ENCODE measurements at regions not wholly inside any gene's neighbourhood (a gene's known extent, or its start where the extent isn't known, plus 50 kb on each side); places are given as distances from the start of the nearest gene placed in this dataset.
"Not testable (repeated sequence)": the region's sequence is repeated elsewhere in the genome, so short reads cannot be mapped to it uniquely, and the experiment has no call there.

DNA sequence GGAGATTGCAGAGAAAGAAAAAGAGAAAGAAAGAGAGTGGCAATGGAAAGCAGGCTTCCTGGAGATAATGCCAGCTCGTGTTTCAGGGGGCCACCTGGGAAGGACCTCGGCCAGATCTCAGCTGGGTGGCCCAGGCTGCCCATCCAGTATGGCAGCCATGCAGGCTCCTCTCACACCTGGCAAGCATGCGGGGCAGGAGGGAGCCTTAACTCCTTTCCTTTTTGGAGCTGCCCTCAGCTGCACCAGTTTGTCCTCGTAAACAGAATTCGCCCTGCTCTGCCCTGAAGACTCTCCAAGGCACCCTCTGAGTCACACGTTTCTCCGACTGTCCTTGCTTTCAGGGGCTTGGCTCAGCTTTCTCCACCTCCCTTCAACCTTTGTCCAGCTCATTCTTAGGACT, 59.5 kb upstream of the IGFBP5 start:
- H3K9me3 ChIP-seq (ENCODE audit: insufficient read depth, low read length) = no peaks in the 10 kb centered on the region
- no peak overlapping the region for H3K4me3 ChIP-seq (ENCODE audit: insufficient read depth, low read length, poor library complexity, severe bottlenecking)
- no peaks in the 10 kb centered on the region for H3K79me2 ChIP-seq (ENCODE audit: insufficient read depth, low read length)
- no peaks in the 10 kb centered on the region for H4K20me1 ChIP-seq (ENCODE audit: low read depth, low read length)
- no peak for TF ChIP-seq EZH2phosphoT487 (conservative IDR thresholded peaks at IDR 0.05; ENCODE audit: low read length)
- TF ChIP-seq, protein P1, sequence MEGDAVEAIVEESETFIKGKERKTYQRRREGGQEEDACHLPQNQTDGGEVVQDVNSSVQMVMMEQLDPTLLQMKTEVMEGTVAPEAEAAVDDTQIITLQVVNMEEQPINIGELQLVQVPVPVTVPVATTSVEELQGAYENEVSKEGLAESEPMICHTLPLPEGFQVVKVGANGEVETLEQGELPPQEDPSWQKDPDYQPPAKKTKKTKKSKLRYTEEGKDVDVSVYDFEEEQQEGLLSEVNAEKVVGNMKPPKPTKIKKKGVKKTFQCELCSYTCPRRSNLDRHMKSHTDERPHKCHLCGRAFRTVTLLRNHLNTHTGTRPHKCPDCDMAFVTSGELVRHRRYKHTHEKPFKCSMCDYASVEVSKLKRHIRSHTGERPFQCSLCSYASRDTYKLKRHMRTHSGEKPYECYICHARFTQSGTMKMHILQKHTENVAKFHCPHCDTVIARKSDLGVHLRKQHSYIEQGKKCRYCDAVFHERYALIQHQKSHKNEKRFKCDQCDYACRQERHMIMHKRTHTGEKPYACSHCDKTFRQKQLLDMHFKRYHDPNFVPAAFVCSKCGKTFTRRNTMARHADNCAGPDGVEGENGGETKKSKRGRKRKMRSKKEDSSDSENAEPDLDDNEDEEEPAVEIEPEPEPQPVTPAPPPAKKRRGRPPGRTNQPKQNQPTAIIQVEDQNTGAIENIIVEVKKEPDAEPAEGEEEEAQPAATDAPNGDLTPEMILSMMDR (IDR thresholded peaks at IDR 0.05; ENCODE audit: insufficient read depth, low read length, poor library complexity, severe bottlenecking) = no peak
- no peaks in the 10 kb centered on the region for H3F3A ChIP-seq (ENCODE audit: insufficient read depth)
- no peak overlapping the region for H3K4me2 ChIP-seq (ENCODE audit: low read depth, low read length, poor library complexity, severe bottlenecking)
- H3K36me3 ChIP-seq (ENCODE audit: low read length) = no peaks in the 10 kb centered on the region
- H3K27ac ChIP-seq (ENCODE audit: low read depth, low read length) = no peak overlapping the region
- H3K9ac ChIP-seq (ENCODE audit: low read length) = no peak overlapping the region
- no peaks in the 10 kb centered on the region for H3K9me2 ChIP-seq (replicated peaks; ENCODE audit: insufficient read depth, low read length)
- no peak overlapping the region for H2AFZ ChIP-seq (ENCODE audit: low read depth, low read length, severe bottlenecking)
- H3K27me3 ChIP-seq (ENCODE audit: low read length) = no peaks in the 10 kb centered on the region

DNA sequence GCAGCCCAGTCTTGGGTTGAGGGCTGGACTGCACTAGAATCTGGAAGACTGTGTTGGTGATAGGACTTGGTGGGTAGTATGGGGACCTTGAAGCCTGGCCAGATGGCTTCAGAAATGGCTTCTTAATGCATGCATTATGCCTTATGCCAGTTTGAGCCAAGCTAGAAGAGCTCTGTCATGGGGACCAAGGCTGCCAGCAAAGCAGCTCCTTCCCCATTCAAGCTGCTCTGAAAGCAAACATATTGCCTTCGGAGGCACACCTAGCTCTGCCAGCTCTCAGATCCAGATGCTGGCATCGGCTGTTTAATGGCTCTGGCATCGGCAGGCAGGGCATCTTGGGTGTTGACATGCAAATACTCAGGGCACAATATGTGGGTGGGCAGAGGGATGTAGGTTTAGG, 59.0 kb upstream of the IGFBP5 start:
- no peaks in the 10 kb centered on the region for H3F3A ChIP-seq (ENCODE audit: insufficient read depth)
- H3K9me3 ChIP-seq (ENCODE audit: insufficient read depth, low read length) = no peaks in the 10 kb centered on the region
- H3K27ac ChIP-seq (ENCODE audit: low read depth, low read length) = no peak overlapping the region
- no peak overlapping the region for H3K4me3 ChIP-seq (ENCODE audit: insufficient read depth, low read length, poor library complexity, severe bottlenecking)
- no peaks in the 10 kb centered on the region for H3K36me3 ChIP-seq (ENCODE audit: low read length)
- no peak overlapping the region for H3K9ac ChIP-seq (ENCODE audit: low read length)
- H4K20me1 ChIP-seq (ENCODE audit: low read depth, low read length) = no peaks in the 10 kb centered on the region
- H3K9me2 ChIP-seq (replicated peaks; ENCODE audit: insufficient read depth, low read length) = no peaks in the 10 kb centered on the region
- no peak overlapping the region for H2AFZ ChIP-seq (ENCODE audit: low read depth, low read length, severe bottlenecking)
- H3K79me2 ChIP-seq (ENCODE audit: insufficient read depth, low read length) = no peaks in the 10 kb centered on the region
- no peak overlapping the region for H3K4me2 ChIP-seq (ENCODE audit: low read depth, low read length, poor library complexity, severe bottlenecking)
- no peaks in the 10 kb centered on the region for H3K27me3 ChIP-seq (ENCODE audit: low read length)
- TF ChIP-seq EZH2phosphoT487 (conservative IDR thresholded peaks at IDR 0.05; ENCODE audit: low read length) = no peak
- TF ChIP-seq, protein P1 (IDR thresholded peaks at IDR 0.05; ENCODE audit: insufficient read depth, low read length, poor library complexity, severe bottlenecking) = no peak

DNA sequence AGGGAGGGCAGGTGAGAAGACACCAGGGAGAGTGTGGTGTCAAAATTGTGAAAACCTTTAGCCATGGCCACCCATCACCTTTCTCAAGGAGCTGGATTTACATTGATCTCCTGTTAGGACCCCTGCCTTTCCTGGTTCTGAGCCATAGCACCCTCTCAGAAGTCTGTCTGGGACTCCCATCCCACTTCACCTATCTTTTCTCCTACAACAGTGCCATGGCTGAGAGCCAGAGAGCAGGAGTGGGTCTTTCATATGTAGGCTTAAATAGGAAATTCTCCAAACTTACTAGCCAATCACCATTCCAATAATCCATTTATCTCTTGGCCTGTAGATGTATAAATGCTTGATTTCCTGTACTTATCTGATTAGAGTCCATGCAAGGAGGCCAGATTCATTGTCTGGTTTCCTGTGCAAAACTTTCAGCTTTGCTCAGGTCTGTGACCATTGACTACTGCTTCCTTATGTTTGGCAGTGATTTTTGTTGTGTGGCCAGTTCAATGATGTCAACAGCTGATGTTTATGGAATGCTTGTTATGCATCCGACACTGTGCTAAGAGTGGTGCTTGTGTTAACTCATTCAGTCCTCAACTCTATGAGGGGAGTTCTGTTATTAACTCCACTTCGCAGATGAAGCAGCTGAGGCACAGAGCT, 57.6 kb upstream of the IGFBP5 start:
- no peaks in the 10 kb centered on the region for H3K79me2 ChIP-seq (ENCODE audit: insufficient read depth, low read length)
- no peak overlapping the region for H2AFZ ChIP-seq (ENCODE audit: low read depth, low read length, severe bottlenecking)
- no peaks in the 10 kb centered on the region for H3K27me3 ChIP-seq (ENCODE audit: low read length)

DNA sequence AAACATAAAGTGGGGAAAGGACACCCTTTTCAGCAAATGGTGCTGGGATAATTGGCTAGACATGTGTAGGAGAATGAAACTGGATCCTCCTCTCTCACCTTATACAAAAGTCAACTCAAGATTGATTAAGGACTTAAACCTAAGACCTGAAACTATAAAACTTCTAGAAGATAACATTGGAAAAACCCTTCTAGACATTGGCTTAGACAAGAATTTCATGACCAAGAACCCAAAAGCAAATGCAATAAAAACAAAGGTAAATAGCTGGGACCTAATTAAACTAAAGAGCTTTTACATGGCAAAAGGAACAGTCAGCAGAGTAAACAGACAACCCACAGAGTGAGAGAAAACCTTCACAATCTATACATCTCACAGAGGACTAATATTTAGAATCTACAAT, 55.4 kb upstream of the IGFBP5 start:
- H4K20me1 ChIP-seq (ENCODE audit: low read depth, low read length); H3K4me2 ChIP-seq (ENCODE audit: low read depth, low read length, poor library complexity, severe bottlenecking); H3K79me2 ChIP-seq (ENCODE audit: insufficient read depth, low read length); H3F3A ChIP-seq (ENCODE audit: insufficient read depth); H3K4me3 ChIP-seq (ENCODE audit: insufficient read depth, low read length, poor library complexity, severe bottlenecking); H3K36me3 ChIP-seq (ENCODE audit: low read length); H3K27ac ChIP-seq (ENCODE audit: low read depth, low read length); H3K9me3 ChIP-seq (ENCODE audit: insufficient read depth, low read length); H3K9ac ChIP-seq (ENCODE audit: low read length); H3K27me3 ChIP-seq (ENCODE audit: low read length); H2AFZ ChIP-seq (ENCODE audit: low read depth, low read length, severe bottlenecking); H3K9me2 ChIP-seq (replicated peaks; ENCODE audit: insufficient read depth, low read length): not testable (repeated sequence)

More for the DNA sequence above, 57.6 kb upstream of the IGFBP5 start:
- Histone ChIP-seq H3K9me3 (ENCODE audit: insufficient read depth, low read length) (no peaks in the 10 kb centered on the region), H3K4me3 (ENCODE audit: insufficient read depth, low read length, poor library complexity, severe bottlenecking) (no peak overlapping the region), H3K36me3 (ENCODE audit: low read length) (no peaks in the 10 kb centered on the region), H3F3A (ENCODE audit: insufficient read depth) (no peaks in the 10 kb centered on the region), H3K4me2 (ENCODE audit: low read depth, low read length, poor library complexity, severe bottlenecking) (no peak overlapping the region), H3K9ac (ENCODE audit: low read length) (no peak overlapping the region), H3K27ac (ENCODE audit: low read depth, low read length) (no peak overlapping the region), H3K9me2 (replicated peaks; ENCODE audit: insufficient read depth, low read length) (no peaks in the 10 kb centered on the region), H4K20me1 (ENCODE audit: low read depth, low read length) (no peaks in the 10 kb centered on the region)
- no peak for TF ChIP-seq EZH2phosphoT487 (conservative IDR thresholded peaks at IDR 0.05; ENCODE audit: low read length)
- TF ChIP-seq, protein P1 (IDR thresholded peaks at IDR 0.05; ENCODE audit: insufficient read depth, low read length, poor library complexity, severe bottlenecking) = no peak

DNA sequence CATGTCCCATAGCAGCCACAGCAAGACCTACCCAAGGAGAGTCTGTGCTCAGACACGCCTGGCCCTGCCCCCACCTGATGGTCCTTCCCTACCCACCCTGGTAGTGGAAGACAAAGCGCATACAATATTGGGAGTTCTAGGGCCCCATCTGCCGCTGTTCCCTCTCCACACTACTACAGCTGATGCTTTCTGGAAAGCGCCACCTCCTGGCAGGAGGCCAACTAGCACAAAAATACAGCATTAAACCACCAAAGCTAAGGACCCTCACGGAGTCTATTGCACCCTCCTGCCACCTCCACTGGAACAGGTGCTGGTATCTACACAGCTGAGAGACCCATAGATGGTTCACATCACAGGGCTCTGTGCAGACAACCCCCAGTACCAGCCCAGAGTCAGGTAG, 50.9 kb upstream of the IGFBP5 start:
- not testable (repeated sequence) for H3K9me2 ChIP-seq (replicated peaks; ENCODE audit: insufficient read depth, low read length); H2AFZ ChIP-seq (ENCODE audit: low read depth, low read length, severe bottlenecking); H3F3A ChIP-seq (ENCODE audit: insufficient read depth); H3K79me2 ChIP-seq (ENCODE audit: insufficient read depth, low read length); H3K4me3 ChIP-seq (ENCODE audit: insufficient read depth, low read length, poor library complexity, severe bottlenecking); H3K36me3 ChIP-seq (ENCODE audit: low read length); H3K9ac ChIP-seq (ENCODE audit: low read length); H4K20me1 ChIP-seq (ENCODE audit: low read depth, low read length); H3K27ac ChIP-seq (ENCODE audit: low read depth, low read length); H3K4me2 ChIP-seq (ENCODE audit: low read depth, low read length, poor library complexity, severe bottlenecking); H3K9me3 ChIP-seq (ENCODE audit: insufficient read depth, low read length); H3K27me3 ChIP-seq (ENCODE audit: low read length)

All from SU-DHL-6 (cell line).